ENCODE measurements at regions not wholly inside any gene's neighbourhood (a gene's known extent, or its start where the extent isn't known, plus 50 kb on each side); places are given as distances from the start of the nearest gene placed in this dataset.
A peak's percentile ranks its signal among the peaks of the same experiment; 100 is the strongest.

GRCh38 chr10:121062115-121062514 is 211.0 kb downstream of the WDR11 start:
- H3K4me2 ChIP-seq = peak overlapping the region; percentile 47
- no peaks in the 10 kb centered on the region for H3K36me3 ChIP-seq
- no peak overlapping the region for H3K9ac ChIP-seq
- TF ChIP-seq Cebpa-rat (IDR thresholded peaks at IDR 0.05) = no peak
- H3K27me3 ChIP-seq = no peaks in the 10 kb centered on the region
- no peak overlapping the region for H3K4me3 ChIP-seq
- no peak overlapping the region for H3K27ac ChIP-seq
- no peaks in the 10 kb centered on the region for H3K9me3 ChIP-seq
- H4K20me1 ChIP-seq = no peaks in the 10 kb centered on the region
- H3K4me1 ChIP-seq = peaks cover 10% of the 10 kb centered on the region; the same call in 1 of the 2 replicates

- no peaks in the 10 kb centered on the region for H3K9me3 ChIP-seq
- no peaks in the 10 kb centered on the region for H3K36me3 ChIP-seq
- TF ChIP-seq Cebpa-rat (IDR thresholded peaks at IDR 0.05) = no peak
- H3K4me3 ChIP-seq = no peak overlapping the region
- no peak overlapping the region for H3K9ac ChIP-seq
- peaks cover 11% of the 10 kb centered on the region for H3K4me1 ChIP-seq
- H3K27me3 ChIP-seq = no peaks in the 10 kb centered on the region
- no peak overlapping the region for H3K4me2 ChIP-seq
- H4K20me1 ChIP-seq = no peaks in the 10 kb centered on the region
- H3K27ac ChIP-seq = no peak overlapping the region
Measured at GRCh38 chr10:121063744-121064143, 212.6 kb downstream of the WDR11 start.

GRCh38 chr10:121064491-121064890 is 213.3 kb downstream of the WDR11 start:
- H3K9ac ChIP-seq = no peak overlapping the region
- no peaks in the 10 kb centered on the region for H4K20me1 ChIP-seq
- TF ChIP-seq Cebpa-rat (IDR thresholded peaks at IDR 0.05) = no peak
- no peaks in the 10 kb centered on the region for H3K9me3 ChIP-seq
- no peaks in the 10 kb centered on the region for H3K36me3 ChIP-seq
- peaks cover 19% of the 10 kb centered on the region for H3K4me1 ChIP-seq
- no peak overlapping the region for H3K27ac ChIP-seq
- H3K4me2 ChIP-seq = no peak overlapping the region
- H3K27me3 ChIP-seq = no peaks in the 10 kb centered on the region
- no peak overlapping the region for H3K4me3 ChIP-seq

GRCh38 chr10:121065330-121065729 is 214.2 kb downstream of the WDR11 start:
- H3K4me3 ChIP-seq = no peak overlapping the region
- no peak overlapping the region for H3K27ac ChIP-seq
- H3K4me1 ChIP-seq = peaks cover 19% of the 10 kb centered on the region
- H4K20me1 ChIP-seq = no peaks in the 10 kb centered on the region
- H3K9me3 ChIP-seq = no peaks in the 10 kb centered on the region
- no peaks in the 10 kb centered on the region for H3K27me3 ChIP-seq
- no peak overlapping the region for H3K9ac ChIP-seq
- no peaks in the 10 kb centered on the region for H3K36me3 ChIP-seq
- no peak for TF ChIP-seq Cebpa-rat (IDR thresholded peaks at IDR 0.05)
- no peak overlapping the region for H3K4me2 ChIP-seq

GRCh38 chr10:121069061-121069850 is 218.1 kb downstream of the WDR11 start:
- Histone ChIP-seq H3K27ac (no peak overlapping the region), H3K4me3 (no peak overlapping the region), H3K36me3 (no peaks in the 10 kb centered on the region), H4K20me1 (no peaks in the 10 kb centered on the region), H3K4me1 (peaks cover 9% of the 10 kb centered on the region), H3K4me2 (peak overlapping the region; percentile 34), H3K27me3 (no peaks in the 10 kb centered on the region), H3K9ac (no peak overlapping the region), H3K9me3 (no peaks in the 10 kb centered on the region)
- no peak for TF ChIP-seq Cebpa-rat (IDR thresholded peaks at IDR 0.05)

GRCh38 chr10:121070275-121071070 is 219.3 kb downstream of the WDR11 start:
- H3K27me3 ChIP-seq = no peaks in the 10 kb centered on the region
- H3K36me3 ChIP-seq = no peaks in the 10 kb centered on the region
- H3K4me3 ChIP-seq = no peak overlapping the region
- no peaks in the 10 kb centered on the region for H3K9me3 ChIP-seq
- H3K9ac ChIP-seq = no peak overlapping the region
- no peak for TF ChIP-seq Cebpa-rat (IDR thresholded peaks at IDR 0.05)
- H3K4me1 ChIP-seq = peaks cover 9% of the 10 kb centered on the region
- no peaks in the 10 kb centered on the region for H4K20me1 ChIP-seq
- H3K4me2 ChIP-seq = no peak overlapping the region
- no peak overlapping the region for H3K27ac ChIP-seq

- Histone ChIP-seq H3K4me2 (no peak overlapping the region), H3K27me3 (no peaks in the 10 kb centered on the region), H3K36me3 (no peaks in the 10 kb centered on the region), H3K9ac (no peak overlapping the region), H3K4me3 (no peak overlapping the region), H3K4me1 (peaks cover 9% of the 10 kb centered on the region), H3K9me3 (no peaks in the 10 kb centered on the region), H3K27ac (no peak overlapping the region), H4K20me1 (no peaks in the 10 kb centered on the region)
- no peak for TF ChIP-seq Cebpa-rat (IDR thresholded peaks at IDR 0.05)
Measured at GRCh38 chr10:121071901-121072300, 220.7 kb downstream of the WDR11 start.

- no peaks in the 10 kb centered on the region for H3K36me3 ChIP-seq
- TF ChIP-seq Cebpa-rat (IDR thresholded peaks at IDR 0.05) = no peak
- H3K4me2 ChIP-seq = no peak overlapping the region
- H3K4me1 ChIP-seq = peaks cover 8% of the 10 kb centered on the region
- no peak overlapping the region for H3K9ac ChIP-seq
- no peak overlapping the region for H3K4me3 ChIP-seq
- H3K9me3 ChIP-seq = no peaks in the 10 kb centered on the region
- no peak overlapping the region for H3K27ac ChIP-seq
- H4K20me1 ChIP-seq = no peaks in the 10 kb centered on the region
- H3K27me3 ChIP-seq = no peaks in the 10 kb centered on the region
Measured at GRCh38 chr10:121073728-121074127, 222.6 kb downstream of the WDR11 start.

GRCh38 chr10:121076776-121077715 is 225.9 kb downstream of the WDR11 start:
- H3K4me2 ChIP-seq = no peak overlapping the region
- H3K9ac ChIP-seq = no peak overlapping the region
- H3K27me3 ChIP-seq = no peaks in the 10 kb centered on the region
- no peak overlapping the region for H3K27ac ChIP-seq
- H3K9me3 ChIP-seq = no peaks in the 10 kb centered on the region
- no peak overlapping the region for H3K4me3 ChIP-seq
- no peaks in the 10 kb centered on the region for H3K36me3 ChIP-seq
- H4K20me1 ChIP-seq = no peaks in the 10 kb centered on the region
- H3K4me1 ChIP-seq = no peaks in the 10 kb centered on the region
- no peak for TF ChIP-seq Cebpa-rat (IDR thresholded peaks at IDR 0.05)

Measured in BLaER1 (cell line).